ENCODE measurements at regions not wholly inside any gene's neighbourhood (a gene's known extent, or its start where the extent isn't known, plus 50 kb on each side); places are given as distances from the start of the nearest gene placed in this dataset.

- no peak for DNase-seq
Observed at GRCh38 chr12:114958538-114958937, 274.6 kb upstream of the TBX3 start.

- DNase-seq: no peak
Observed at GRCh38 chr12:114957225-114957624, 273.2 kb upstream of the TBX3 start.

DNA sequence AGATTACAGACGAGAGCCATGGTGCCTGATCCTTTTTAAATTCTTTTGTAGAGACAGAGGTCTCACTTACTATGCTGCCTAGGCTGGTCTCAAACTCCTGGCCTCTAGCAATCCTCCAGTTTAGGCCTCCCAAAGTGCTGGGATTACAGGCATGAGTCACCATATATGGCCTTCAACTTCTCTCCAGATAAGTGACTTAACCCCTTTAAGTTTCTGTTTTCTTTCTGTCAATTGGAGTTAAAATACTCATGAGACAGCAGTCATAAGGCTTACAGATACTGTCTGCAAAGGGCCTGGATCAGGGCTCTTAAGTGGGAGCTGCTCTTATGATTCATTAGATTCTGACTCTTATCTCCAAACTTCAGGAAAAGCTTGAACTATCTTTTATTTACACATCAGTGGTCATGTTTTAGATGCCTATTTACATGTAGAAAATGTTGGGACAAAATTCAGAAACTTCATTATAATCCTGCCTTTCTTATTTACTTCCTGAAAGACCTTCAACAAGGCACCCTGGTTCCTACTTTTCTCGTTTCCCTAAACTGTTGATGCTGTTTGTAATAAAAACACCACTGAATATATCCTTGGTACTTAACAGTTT, 271.5 kb upstream of the TBX3 start:
- no peak for DNase-seq

GRCh38 chr12:114954511-114955055, 270.6 kb upstream of the TBX3 start:
- no peak for DNase-seq

GRCh38 chr12:114952573-114953271, 268.7 kb upstream of the TBX3 start:
- no peak for DNase-seq

GRCh38 chr12:114949058-114949820, 265.3 kb upstream of the TBX3 start:
- no peak for DNase-seq

- no peak for DNase-seq
Observed at GRCh38 chr12:114945351-114945750, 261.4 kb upstream of the TBX3 start.

DNA sequence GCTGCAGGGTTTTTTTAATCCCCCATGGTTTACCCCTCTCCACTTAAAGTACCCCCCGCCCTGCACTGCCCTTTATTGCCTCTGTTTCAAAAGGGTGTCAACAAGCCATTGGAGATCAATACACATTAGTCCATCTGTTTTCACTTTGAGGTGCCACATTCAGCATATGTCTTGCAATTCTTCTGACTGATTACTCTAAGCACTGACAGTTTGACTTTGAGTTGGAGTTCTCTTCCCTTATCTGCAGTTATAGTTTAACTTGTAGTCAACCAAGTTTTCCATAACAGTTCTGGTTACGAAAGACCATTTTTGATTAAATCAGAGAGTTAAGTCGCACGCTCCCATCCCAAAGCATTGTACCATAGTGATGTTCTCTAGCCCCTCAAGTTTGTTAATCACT, 260.8 kb upstream of the TBX3 start:
- DNase-seq: no peak

DNA sequence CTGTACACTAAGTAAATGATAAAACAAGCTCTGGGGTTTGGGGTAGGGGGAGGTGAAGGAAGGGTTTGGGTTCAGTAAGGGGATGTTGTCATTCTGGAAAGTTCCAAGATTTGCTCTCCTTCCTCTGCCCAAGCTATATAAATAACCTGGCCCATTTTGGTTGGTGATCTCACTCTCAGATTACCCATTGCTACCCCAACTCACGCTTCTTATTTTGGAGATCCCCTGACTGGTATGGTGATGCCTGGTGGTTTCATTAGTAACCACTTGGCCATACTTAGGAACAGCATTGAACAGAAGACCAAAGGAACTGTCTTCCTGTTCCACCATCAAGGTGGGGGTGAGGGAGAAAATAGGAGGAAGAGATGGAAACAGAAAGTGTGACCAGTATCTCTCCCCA, 259.6 kb upstream of the TBX3 start:
- no peak for DNase-seq

- DNase-seq: no peak
Observed at GRCh38 chr12:114938487-114939210, 254.7 kb upstream of the TBX3 start.

DNA sequence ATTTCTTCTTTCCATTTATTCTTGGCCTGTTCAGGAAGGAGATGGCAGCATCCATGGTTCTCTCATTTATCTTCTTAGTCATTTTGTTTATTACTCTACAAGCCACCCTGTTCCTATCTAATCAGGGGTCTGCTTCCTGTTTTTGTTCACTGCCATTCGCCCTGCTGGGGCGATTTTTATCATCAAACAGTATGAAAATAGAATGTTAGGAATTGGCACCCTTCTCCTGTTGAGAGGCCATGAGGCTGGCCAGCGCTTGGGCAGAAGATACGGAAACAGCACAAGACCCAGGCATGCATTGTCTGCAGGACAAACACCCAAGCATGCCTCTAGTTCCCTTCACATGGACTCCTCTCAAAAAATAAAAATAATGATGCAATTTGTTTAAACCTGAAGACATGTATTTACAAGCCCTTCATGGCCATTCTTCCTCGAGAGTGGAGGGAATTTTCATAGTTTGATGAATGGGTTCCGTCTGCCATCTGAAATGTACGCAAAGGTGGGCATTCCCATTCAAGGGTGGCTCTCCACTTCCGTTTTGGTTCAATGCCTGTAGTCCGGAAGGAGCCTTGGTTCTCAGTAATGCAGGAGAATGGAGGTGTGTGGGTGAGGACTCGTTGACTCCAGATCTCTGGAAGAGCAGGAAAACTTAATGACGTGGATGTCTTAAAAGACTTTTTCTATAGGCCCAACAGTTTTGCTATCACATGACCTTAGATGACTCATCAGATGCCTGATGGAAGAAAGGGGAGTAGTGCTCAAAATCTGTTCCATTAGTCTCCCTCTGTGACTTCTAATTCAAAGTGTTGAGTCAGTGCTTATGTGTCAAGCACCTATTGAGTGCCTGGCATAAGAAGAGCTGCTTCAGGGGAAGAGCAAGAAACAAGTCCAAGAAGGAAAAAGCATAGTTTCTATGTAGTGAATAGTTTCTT, 252.4 kb upstream of the TBX3 start:
- DNase-seq: no peak

DNA sequence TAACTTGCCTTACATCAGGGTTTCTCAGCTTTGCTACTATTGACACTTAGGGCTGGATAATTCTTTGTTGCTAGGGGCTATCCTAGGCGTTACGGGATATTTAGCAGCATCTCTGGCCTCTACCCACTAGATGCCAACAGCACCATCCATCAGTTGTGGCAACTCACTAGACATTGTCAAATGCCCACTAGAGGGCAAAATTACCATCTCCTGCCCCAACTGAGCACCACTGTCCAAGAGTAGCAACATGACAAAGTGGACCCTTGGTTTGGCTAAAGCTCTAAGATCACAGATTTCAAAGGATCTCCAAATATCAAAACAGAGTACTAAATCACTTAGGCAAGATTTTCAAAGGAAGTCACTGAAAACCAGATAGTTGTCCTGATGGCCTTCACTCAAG, 251.7 kb upstream of the TBX3 start:
- peak; percentile 3 for DNase-seq

GRCh38 chr12:114933428-114934160, 249.6 kb upstream of the TBX3 start:
- no peak for DNase-seq

DNA sequence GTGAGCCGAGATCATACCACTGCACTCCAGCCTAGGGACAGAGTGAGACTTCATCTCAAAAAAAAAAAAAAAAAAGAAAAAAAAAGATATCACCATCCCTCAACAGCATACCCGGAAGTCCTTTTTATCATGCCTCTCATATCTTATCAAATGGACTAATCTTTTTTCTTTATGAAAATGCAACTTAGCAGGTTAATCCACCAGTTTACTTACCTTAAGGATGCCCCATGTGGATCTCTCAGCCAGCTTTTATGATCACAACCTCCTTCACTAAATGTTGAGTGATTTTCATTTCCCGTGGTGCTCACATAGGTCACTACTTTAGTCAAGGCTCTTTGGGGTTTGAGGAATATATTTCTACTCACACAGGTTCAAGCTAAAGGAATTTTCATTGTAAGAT, 248.8 kb upstream of the TBX3 start:
- DNase-seq: no peak

GRCh38 chr12:114931025-114931424, 247.1 kb upstream of the TBX3 start:
- no peak for DNase-seq

DNA sequence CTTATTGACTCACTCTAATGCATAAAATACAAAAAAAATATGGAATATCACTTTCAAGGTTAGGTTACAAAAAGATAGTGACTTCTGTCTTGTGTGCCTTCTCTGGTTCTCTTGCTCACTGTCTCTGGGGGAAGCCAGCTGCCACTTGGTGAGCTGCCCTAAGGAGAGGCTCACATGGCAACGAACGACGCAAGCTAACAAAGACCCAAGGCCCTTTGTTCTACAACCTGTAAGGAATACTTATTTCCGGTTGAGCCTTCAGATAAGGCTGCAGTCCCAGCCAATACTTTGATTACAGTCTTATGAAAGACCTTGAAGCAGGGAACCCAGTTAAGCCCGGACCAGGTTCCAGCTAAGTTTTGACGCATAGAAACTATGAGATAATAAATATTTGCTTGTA, 242.4 kb upstream of the TBX3 start:
- DNase-seq: no peak

DNA sequence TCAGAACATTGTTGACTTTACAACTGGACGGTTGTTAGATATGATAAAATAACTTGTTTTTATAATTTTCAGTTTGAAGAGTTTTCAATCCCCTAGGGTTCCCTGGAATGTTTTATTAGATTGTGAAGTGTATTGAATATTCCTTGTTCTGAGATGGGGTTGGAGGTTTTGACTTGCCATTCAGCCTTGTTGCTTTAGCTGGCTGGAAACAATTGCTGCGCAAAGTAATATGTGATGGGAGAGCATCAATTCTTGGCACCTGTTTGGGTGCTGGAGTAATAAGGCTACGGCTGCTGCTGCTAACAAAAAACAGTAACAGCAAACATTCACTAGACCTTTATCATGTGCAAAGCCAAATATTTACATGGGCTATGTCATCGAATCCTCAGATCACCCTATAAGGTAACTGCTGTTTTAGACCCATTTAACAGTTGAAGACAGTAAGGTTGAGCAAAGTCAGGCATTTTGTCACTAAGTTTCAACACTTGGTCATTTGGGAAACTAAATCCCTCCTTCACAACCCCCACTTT, 241.0 kb upstream of the TBX3 start:
- DNase-seq: no peak

- DNase-seq: no peak
Observed at GRCh38 chr12:114921781-114922180, 237.8 kb upstream of the TBX3 start.

DNA sequence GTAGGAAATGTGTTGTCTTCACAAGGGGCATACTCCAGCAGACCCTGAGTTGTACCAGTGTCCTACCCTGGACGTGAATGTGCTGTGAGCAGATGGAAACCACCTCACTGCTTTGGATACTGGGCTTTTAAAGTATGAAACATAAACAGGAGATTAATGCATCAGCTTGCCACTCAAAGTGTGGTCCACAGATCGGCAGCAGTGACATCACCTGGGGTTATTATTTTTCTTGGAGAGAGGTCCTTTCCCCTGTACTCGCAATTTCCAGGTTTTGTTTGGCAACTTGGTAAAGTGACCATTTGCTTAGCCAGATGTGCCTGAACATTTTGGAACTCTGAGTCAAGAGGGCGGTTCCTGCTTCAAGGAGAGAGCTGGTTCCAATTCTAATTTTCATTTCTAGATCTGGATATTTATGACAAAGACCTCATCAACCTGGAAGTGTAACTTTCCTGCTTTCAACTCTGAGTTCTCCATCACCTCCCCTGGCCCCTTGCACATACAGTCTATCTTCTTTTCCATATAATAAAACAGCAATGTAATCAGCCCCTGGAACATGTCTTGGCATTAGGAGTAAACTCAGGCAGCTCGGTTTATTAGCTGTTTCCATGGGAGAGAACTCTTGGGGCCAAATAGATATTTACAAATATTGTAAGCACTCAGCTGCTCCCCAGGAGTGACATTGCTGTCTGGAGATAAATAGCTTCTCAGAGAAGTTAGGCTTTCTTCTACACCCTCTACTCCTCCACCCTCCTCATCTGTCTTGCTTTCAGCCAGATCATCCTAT, 237.0 kb upstream of the TBX3 start:
- no peak for DNase-seq

- DNase-seq: no peak
Observed at GRCh38 chr12:114919479-114919878, 235.5 kb upstream of the TBX3 start.
